ENCODE measurements at regions not wholly inside any gene's neighbourhood (a gene's known extent, or its start where the extent isn't known, plus 50 kb on each side); places are given as distances from the start of the nearest gene placed in this dataset.

GRCh38 chr4:120435179-120435578, 368.5 kb upstream of the MAD2L1 start:
- no peaks in the 10 kb centered on the region for H3K27me3 ChIP-seq (ENCODE audit: insufficient read depth, low read length)
- no peaks in the 10 kb centered on the region for H4K20me1 ChIP-seq (ENCODE audit: control insufficient read depth, insufficient read depth, insufficient read length)

More at GRCh38 chr4:120435179-120435578, 368.5 kb upstream of the MAD2L1 start:
- Histone ChIP-seq H3K79me2 (ENCODE audit: insufficient read depth, low read length) (no peaks in the 10 kb centered on the region), H3K56ac (ENCODE audit: insufficient read length, low read depth, low read length) (no peak overlapping the region), H3K4ac (ENCODE audit: low read depth, low read length) (no peak overlapping the region), H2BK120ac (ENCODE audit: low read depth, low read length, poor library complexity, severe bottlenecking) (no peak overlapping the region), H3K4me1 (ENCODE audit: insufficient read depth, low read length) (no peaks in the 10 kb centered on the region), H3K14ac (ENCODE audit: insufficient read depth, low read length) (no peak overlapping the region), H3K79me1 (ENCODE audit: insufficient read depth, low read depth, low read length, poor library complexity, severe bottlenecking) (no peaks in the 10 kb centered on the region), H2BK15ac (ENCODE audit: low read depth, low read length) (no peak overlapping the region), H2BK5ac (ENCODE audit: insufficient read length, low read length) (no peak overlapping the region), H3K9ac (ENCODE audit: extremely low read depth, insufficient read length, low read length) (no peak overlapping the region), H4K5ac (ENCODE audit: insufficient read length, low read depth, low read length) (no peak overlapping the region), H2BK20ac (ENCODE audit: low read depth, low read length, poor library complexity, severe bottlenecking) (no peak overlapping the region), H3K18ac (ENCODE audit: insufficient read length, low read depth, low read length) (no peak overlapping the region), H4K8ac (replicated peaks; ENCODE audit: insufficient read length, low read depth, low read length) (no peak overlapping the region), H3T11ph (ENCODE audit: low read length) (no peak overlapping the region), H3K23ac (ENCODE audit: insufficient read length, low read depth, low read length) (no peak overlapping the region), H3K9me3 (ENCODE audit: control insufficient read depth, low read depth, low read length) (no peaks in the 10 kb centered on the region), H2AFZ (ENCODE audit: low read length) (no peak overlapping the region), H2AK5ac (ENCODE audit: insufficient read length, low read length) (no peak overlapping the region), H3K4me2 (ENCODE audit: insufficient read depth, insufficient read length, low read length) (no peak overlapping the region), H3K27ac (ENCODE audit: insufficient read length, low read depth, low read length) (no peak overlapping the region), H3K23me2 (ENCODE audit: insufficient read length, low read depth, low read length, poor library complexity, severe bottlenecking) (no peaks in the 10 kb centered on the region), H2BK12ac (ENCODE audit: insufficient read length, low read depth, low read length) (no peak overlapping the region), H4K91ac (ENCODE audit: insufficient read length, low read depth, low read length) (no peak overlapping the region)
- Mint-ChIP-seq H3K36me3 (ENCODE audit: insufficient read depth in 1 of 3, low read depth in 3 of 3) (no peaks in the 10 kb centered on the region), H3K27ac (0 out of 7 replicates have a peak overlapping the region, but pooled peaks of 1 of the 3 experiments have one; percentile 3), H3K27me3 (ENCODE audit: low read depth) (no peaks in the 10 kb centered on the region), H3K4me3 (no peak overlapping the region), H3K9me3 (no peaks in the 10 kb centered on the region), H3K4me1 (peaks cover 2% of the 10 kb centered on the region in 2 experiments)
- TF ChIP-seq CTCF (conservative IDR thresholded peaks at IDR 0.05), result no peak
- no CpG with 5 or more reads among the region's 5 CpGs for WGBS (ENCODE audit: extremely low coverage, insufficient read length, low lambda C conversion rate)
- DNase-seq, result no peak

Measured in H9 (cell line).